ENCODE measurements at regions not wholly inside any gene's neighbourhood (a gene's known extent, or its start where the extent isn't known, plus 50 kb on each side); places are given as distances from the start of the nearest gene placed in this dataset.

DNA sequence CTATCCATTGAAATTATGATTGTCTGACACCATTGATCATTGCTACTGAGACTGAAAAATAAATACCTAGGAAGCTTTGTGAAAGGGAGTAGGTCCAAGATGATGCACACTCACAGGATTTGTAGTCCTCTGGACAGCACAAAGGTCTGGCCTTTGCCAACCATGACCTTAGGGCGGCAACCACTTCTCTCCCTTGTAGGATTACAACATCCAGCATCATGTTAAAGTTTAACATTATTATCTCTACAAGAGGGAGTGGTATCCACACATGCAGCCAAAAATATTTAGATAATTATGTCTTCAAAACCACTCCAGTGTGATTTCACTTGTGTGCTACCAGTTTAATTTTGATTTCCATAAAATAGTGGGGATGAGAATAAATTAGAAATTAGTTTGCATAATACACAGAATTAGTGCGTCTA, 51.1 kb upstream of the NHSL1 start:
- DNase-seq: no peak

GRCh38 chr6:138554146-138554545, 54.9 kb upstream of the NHSL1 start:
- DNase-seq: no peak

DNA sequence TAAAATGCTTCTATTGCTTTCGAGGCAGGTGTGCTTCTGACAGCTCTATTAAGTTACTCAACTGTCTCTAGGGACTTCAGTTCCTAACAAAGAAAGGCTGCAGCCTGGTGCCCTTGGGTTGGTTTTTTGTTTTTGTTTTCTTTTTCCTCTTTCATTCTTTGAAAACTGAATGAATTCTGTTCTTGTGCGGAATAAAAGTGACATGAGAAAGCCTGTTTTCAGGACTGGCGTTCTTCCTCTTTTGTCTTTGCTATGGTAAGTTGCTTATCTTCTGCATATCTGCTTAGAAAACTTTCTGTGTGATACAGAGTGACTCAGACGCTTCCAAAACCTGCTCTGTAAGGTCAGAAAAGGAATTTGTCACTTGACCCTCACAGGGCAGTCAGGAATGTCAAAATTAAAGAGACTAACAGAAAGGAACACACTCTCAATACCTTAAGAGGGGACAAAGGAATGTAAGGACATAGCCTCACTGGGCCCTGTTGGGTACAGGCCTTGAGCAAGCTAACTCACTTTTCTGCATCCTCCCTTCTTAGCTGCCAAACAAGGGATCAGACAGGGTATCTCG, 56.2 kb upstream of the NHSL1 start:
- DNase-seq: no peak

DNA sequence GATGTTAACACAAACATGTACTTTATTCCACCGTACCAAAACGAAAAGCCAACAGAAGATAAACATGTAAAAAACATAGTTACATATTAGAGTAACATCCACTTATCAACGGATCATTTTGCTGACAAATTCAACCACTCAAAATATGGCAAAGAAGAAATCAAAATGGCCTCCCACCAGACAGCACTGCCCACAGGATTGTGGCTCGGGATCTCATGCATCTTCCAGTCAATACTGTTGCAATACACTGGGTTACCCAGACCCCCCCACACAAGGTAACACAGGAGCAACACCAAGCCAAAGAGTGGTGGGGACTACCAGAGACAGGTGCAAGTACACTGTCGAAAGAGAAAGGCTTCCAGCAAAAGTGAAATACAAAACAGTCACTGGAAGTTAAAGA, 57.9 kb upstream of the NHSL1 start:
- no peak for DNase-seq

DNA sequence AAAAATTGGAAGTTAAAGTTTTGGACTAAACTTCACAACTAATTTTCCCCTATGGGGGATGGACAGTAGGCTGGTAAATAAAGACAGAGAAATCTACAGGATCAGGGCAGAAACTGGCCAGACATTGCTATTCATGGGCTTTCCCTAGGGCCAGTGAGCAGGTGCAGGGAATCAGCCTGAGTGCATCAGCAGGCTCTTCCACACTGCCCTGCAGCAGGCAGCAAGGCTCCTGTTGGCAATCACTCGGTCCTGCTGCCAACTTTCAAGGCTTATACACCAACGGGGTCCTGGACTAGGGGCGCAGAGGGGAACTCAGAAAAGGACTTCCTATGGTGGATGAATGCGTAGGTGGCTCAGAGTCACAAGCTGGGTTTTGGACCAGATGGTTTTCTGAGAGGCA, 59.8 kb upstream of the NHSL1 start:
- no peak for DNase-seq

DNA sequence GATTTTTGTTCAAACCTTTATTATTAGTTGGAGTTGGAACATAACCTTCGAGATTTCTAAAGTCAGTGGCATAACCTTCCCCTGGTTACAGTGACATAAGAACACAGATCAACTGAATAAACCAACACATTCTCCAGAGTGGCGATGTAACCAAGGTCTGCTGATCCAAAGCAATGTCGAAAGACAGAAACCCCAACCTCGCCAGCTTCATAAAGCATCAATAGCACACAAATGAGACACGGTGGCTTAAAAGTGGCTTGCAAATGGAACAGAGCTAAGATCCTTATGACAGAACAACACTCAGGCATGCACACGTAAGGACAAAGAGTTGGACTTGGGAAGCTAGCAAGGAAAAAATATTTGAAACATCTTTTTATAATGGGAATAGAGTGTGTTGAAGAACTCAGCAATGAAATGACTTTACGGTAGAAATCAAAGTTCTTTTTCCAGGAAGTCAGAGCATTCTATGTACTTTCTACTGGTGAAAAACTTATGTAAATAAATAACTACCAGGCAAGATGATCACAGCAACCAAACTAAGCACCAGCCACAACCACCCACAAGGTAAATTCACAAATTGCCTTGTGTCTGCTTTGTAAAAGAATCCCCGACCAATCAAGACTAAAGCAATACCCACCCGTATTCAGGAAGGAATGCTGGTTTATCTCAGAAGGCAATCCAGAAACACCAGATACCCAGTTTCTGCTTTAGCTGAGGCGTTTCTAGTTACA, 61.0 kb upstream of the NHSL1 start:
- no peak for DNase-seq

DNA sequence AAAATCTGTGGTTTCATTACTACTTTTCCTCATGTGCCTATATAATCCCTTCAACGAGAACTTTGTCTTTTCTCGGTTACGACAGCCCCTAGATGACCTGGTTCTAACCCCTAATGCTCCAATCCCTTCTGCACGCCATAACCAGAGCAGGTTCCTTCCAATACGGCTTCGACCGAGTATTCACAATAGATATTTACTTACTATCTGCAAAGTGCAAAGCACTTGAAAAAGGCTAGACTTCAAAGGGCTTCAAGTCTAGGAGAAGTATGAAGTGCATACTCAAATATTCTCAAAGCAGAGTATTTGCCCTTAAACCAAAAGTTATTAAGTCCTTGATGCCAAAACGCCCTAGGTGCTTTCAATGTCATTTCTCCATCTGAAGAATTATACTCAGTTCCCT, 63.4 kb upstream of the NHSL1 start:
- DNase-seq: no peak

DNA sequence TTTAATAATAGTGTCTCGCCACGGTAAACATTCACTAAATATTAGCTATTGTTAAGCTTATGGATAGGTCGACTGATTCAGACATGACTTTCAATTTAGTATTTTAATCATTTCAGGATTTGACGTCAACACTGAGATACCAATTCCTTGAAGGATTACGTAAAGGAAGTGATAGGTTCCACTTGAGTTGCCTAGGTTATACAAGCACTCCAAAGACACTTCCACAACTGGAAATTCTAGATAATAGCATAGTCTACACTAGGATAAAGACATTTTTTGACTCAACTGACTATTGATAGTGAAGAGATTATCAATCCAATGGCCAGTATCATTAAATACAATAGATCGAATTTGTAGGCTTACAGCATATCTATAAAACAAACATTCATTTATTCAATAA, 63.9 kb upstream of the NHSL1 start:
- DNase-seq: no peak

DNA sequence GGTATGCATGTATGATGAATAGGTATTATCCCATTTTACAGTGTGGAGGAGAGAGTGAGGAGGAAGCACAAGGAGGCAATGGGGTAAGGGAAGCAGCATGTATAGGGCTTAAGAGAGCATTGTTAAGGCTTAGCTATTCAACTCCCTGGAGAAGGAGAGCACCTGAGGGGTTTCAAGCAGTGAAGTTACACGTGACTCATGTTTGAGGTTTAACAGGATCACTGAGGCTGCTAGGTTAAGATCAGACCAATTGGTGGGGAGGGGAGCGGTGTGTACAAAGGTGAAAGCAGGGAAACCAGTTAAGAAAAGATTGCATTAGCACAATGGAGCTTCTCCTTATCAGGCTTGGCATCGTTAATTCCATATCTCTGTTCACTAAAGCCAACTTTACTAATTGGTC, 64.4 kb upstream of the NHSL1 start:
- DNase-seq: no peak

DNA sequence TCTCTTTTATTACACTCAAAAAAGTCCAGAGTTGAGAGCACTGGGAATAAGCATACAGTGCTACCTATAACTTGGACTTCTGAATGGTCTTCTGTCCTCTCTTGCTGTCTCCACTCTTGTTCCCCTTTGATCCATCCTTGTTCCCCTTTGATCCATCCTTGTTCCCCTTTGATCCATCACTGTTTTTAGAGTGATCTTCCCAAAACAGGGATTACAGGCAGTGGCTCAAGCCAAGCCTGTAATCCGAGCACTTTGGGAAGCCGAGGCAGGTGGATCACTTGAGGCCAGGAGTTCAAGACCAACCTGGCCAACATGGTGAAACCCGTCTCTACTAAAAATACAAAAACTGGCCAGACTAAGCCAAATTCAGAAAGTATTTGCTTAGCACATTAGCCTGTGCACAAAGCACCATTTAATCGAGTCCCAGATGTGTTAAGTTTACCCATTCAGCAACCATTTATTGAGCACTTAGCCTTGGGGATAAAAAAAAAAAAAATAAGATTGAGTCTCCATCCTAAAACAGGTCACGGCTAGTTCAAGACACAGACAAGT, 65.0 kb upstream of the NHSL1 start:
- no peak for DNase-seq

DNA sequence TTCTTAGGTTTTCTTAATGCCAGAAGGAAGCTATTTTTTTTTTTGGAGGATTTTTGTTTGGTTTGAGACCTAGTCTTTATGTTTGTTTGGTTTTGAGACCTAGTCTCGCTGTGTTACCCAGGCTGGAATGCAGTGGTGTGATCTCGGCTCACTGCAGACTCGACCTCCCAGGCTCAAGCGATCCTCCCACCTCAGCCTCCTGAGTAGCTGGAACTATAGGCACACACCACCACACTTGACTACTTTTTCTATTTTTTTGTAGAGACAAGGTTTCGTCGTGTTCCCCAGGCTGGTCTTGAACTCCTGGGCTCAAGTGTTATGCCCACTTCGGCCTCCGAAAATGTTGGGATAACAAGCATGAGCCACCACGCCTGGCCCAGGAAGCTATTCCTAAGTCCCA, 67.8 kb upstream of the NHSL1 start:
- DNase-seq: no peak

DNA sequence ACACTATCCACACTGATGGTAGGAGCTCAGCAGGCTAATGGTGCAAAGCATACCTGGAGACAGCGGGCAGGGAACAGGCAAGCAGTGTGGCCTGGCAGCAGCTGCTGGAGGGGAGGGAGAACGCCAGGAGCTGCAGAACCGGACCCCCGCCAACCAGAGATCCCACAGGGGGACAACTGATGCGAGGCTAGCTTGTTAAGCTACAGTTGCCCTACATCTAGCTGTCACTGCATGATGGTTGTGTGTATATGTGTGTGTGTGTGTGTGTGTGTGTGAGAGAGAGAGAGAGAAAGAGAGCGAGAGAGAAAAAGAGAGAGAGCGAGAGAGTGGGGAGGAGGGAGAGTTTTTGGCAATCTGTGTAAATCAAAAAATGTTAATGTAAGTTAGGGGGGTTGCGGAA, 69.7 kb upstream of the NHSL1 start:
- DNase-seq: no peak

DNA sequence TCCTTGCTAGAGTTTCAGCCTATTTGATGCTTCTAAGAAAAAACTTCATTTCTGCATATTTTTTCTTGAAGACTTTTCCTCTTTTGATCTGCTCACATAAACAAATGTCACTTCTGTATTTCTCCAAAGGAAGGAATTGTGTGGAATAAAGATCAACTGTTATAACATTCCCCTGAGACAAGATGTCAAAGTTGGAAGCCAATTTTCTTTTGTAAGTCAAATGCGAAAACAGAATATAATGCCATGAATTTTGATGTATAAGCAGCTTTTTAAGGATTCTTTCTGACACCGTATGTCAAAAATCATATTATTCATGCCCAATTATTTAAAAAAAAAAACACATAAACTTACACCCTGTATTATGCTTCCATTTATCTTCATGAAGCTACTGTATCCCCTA, 70.3 kb upstream of the NHSL1 start:
- DNase-seq: no peak

- no peak for DNase-seq
These were observed 70.9 kb upstream of the NHSL1 start for GRCh38 chr6:138569970-138570724.

- no peak for DNase-seq
These were observed 71.4 kb upstream of the NHSL1 start for GRCh38 chr6:138570725-138571029.

DNA sequence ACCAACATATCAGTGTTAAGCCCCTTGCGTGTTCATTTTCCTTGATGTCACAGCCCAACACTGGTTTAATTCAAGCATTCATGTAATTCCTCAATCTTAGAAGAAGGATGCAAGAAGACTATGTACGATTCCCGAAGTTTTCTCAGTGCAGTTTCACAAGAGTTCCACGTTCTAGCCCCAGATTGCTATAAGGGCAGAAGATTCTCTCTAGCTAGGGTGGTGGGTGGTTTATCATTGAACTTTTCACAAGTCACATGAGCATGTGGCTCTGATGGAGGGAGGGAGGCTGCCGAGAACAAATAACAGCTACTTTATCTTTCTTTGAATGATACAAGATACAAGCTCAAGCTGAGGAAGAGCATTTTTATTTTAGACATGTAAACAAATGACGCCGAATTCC, 71.9 kb upstream of the NHSL1 start:
- DNase-seq: no peak

DNA sequence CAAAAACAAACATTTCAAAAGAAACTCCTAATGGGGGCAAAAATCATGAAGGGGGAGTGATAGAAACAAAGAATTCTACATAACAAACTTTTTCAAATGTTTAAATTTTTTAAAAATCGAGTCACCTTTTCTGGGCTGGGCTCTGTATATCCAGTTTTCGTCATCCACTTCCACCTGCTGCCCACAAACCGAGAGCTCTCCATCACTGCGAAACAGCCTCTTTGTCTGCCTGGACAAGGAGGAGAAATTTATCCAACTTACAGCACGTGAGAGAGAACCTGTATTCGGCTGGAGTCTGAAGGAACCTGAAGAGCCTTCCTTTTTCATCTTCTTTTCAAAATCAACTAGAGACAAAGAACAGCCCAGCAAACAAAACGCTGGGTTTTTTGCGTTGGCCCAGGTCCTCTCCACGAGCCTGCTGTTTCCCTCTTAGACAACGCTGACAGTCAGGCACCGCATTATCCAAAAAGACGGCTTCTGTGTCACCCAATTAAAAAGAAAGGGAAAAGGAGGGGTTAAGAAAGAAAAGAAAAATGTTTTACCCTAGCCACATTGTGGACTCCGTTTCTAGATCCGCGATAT, 72.4 kb upstream of the NHSL1 start:
- DNase-seq: no peak

DNA sequence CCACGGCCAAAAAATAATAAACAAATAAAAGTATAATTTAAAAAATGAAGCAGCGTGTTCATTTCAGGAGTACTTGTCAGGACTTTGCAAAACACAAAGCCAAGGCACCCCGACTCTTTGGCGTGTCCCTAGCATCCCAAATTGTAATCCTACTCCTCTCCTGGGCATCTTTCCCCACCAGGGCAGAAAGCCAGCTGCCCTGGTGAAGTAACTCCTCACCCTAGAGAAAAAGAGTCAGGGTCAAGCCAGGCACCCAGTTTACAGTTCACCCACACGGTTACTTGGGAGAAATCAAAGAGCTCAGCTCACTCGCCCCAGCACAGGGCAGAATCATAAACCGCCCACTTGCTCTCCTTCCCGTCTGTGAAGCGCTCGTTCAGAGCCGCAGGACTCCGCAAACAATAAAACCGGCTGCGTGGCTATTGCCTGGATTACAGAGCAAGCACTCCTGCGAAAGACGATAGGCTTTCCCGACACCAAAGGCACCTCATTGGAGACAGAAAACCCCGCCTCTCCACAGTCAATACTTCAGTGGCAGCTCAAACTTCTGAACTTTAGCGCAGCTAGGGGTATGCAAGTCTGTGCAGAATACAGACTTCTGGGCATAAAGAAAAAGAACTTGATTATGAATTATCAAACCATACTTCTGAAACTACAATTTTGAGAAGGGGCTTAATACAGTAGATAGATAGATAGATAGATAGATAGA, 73.0 kb upstream of the NHSL1 start:
- DNase-seq: no peak

- no peak for DNase-seq
These were observed 73.6 kb upstream of the NHSL1 start for GRCh38 chr6:138572885-138573284.

DNA sequence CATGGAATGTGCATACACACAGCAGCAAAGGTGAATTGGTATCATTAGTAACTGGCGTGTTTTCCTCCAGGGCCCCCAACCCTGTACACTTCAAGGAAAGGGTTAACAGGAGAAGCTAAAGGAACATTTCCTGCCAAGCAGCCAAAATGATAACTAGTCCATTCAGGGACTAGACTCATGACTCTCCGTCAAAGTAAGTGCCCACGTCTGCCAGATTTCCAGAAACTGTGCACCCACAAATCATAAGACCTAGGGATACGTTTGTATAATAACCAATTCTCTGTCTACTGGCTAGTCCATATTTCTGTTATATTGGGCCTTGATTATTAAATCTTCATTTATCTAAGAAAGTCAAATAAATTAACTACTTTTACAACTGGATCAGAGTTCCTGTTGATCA, 76.0 kb upstream of the NHSL1 start:
- no peak for DNase-seq

GRCh38 chr6:138576313-138576712, 77.0 kb upstream of the NHSL1 start:
- no peak for DNase-seq

- no peak for DNase-seq
These were observed 78.0 kb upstream of the NHSL1 start for GRCh38 chr6:138577151-138577915.
